K562 (cell line): ENCODE measurements at regions not wholly inside any gene's neighbourhood (a gene's known extent, or its start where the extent isn't known, plus 50 kb on each side); places are given as distances from the start of the nearest gene placed in this dataset.

ENCODE experiments used
- ATAC-seq: fragments of 200-7000 bp; cut with Tn5 transposase; 3 replicates; pipeline ENCODE4 v1.9.1; 2020; ENCODE audit warnings: moderate library complexity
- BruUV-seq: library from RNA; stranded (reverse); fragments of 400-500 nt; replicated peaks from 2 replicates; lab custom pipeline; 2021; lab: Mats Ljungman, UMichigan
- CTCF ChIA-PET: fragments of 300-600 bp; formaldehyde crosslinking; extraction: SDS; loops from one replicate; lab custom pipeline; 2021; ENCODE audit warnings: low intra/inter-chr PET ratio; lab: Yijun Ruan, JAX
- POLR2A ChIA-PET: fragments of 300-600, 350-650 bp; sonication (Branson Sonifier 250); formaldehyde crosslinking; extraction: SDS; loops from one replicate; lab custom pipeline; 2021; ENCODE audit warnings: antibody characterized with exemption, inconsistent platforms; lab: Yijun Ruan, JAX
- DNase-seq, 4 experiments: peaks; one replicate each; pipeline versions ENCODE4 v3.0.0 to v3.0.0-alpha.2; 2011 to 2018; ENCODE audit warnings: low spot score in 3 of 4, mixed read lengths in 3 of 4; ENCODE audit errors: extremely low read depth in 1 of 4
- FAIRE-seq: peaks from 2 replicates; lab custom pipeline; 2011; peaks lifted over from hg19 to GRCh38; lab: Jason Lieb, UNC
- H2AFZ ChIP-seq: 2 replicates; pipeline ENCODE4 v1.6.0; 2011; ENCODE audit warnings: low read depth, low read length, control low read depth, inconsistent platforms
- H3K27ac ChIP-seq: fragments of 200-600 bp; 3 replicates; pipeline ENCODE4 v1.8.0; 2011; ENCODE audit warnings: low read depth, mild to moderate bottlenecking, control low read depth, inconsistent platforms, low read length, moderate library complexity, mixed read lengths; ENCODE audit errors: extremely low read depth
- H3K27me3 ChIP-seq, 2 experiments: fragments of 300-600 bp in 1 of 2; 2 replicates in 1 of 2; 3 replicates in 1 of 2; pipeline versions ENCODE4 v1.6.0 to v1.8.0; 2011; ENCODE audit warnings: inconsistent platforms in 2 of 2, low read length in 2 of 2, mild to moderate bottlenecking in 1 of 2, mixed read lengths in 1 of 2, moderate library complexity in 1 of 2; ENCODE audit not compliant: control insufficient read depth in 2 of 2, insufficient read depth in 2 of 2
- H3K36me3 ChIP-seq: fragments of 300-600 bp; 3 replicates; pipeline ENCODE4 v1.8.0; 2011; ENCODE audit warnings: mild to moderate bottlenecking, low read length, inconsistent platforms; ENCODE audit not compliant: control insufficient read depth, insufficient read depth
- H3K4me1 ChIP-seq, 2 experiments: fragments of 200-600 bp in 1 of 2; replicated peaks in 1 of 2; 2 replicates in 1 of 2; 3 replicates in 1 of 2; pipeline versions ENCODE4 v1.5.1 to v1.8.0; 2011; ENCODE audit warnings: inconsistent platforms in 2 of 2, low read length in 2 of 2, mild to moderate bottlenecking in 1 of 2, mixed read lengths in 1 of 2, moderate library complexity in 1 of 2; ENCODE audit not compliant: control insufficient read depth in 2 of 2, insufficient read depth in 2 of 2
- H3K4me2 ChIP-seq: 2 replicates; pipeline ENCODE4 v1.6.1; 2011; ENCODE audit warnings: low read length, control low read depth, inconsistent platforms, mixed read lengths; ENCODE audit not compliant: insufficient read depth
- H3K4me3 ChIP-seq: fragments of 200-600 bp; sonication (generic), shearing (Covaris generic); 2 replicates; pipeline ENCODE4 v1.5.1; 2016; ENCODE audit warnings: control low read depth, inconsistent platforms
- H3K79me2 ChIP-seq: fragments of 200-600 bp; 3 replicates; pipeline ENCODE4 v1.8.0; 2011; ENCODE audit warnings: low read length, inconsistent platforms; ENCODE audit not compliant: control insufficient read depth, insufficient read depth
- H3K9ac ChIP-seq, 2 experiments: 2 replicates each; pipeline versions ENCODE4 v1.6.0 to v1.6.1; 2011; ENCODE audit warnings: low read depth in 2 of 2, low read length in 2 of 2, control low read depth in 1 of 2, inconsistent platforms in 1 of 2, mild to moderate bottlenecking in 1 of 2, mixed read lengths in 1 of 2; ENCODE audit not compliant: insufficient read depth in 1 of 2
- H3K9me1 ChIP-seq: one replicate; pipeline ENCODE4 v1.6.0; 2011; ENCODE audit warnings: inconsistent platforms, mild to moderate bottlenecking, low read length, moderate library complexity; ENCODE audit not compliant: control insufficient read depth, insufficient read depth
- H3K9me3 ChIP-seq: replicated peaks from 2 replicates; pipeline ENCODE4 v1.5.1; 2011; ENCODE audit warnings: low read depth, low read length, inconsistent platforms; ENCODE audit not compliant: control insufficient read depth, insufficient read depth
- H4K20me1 ChIP-seq: replicated peaks from 2 replicates; pipeline ENCODE4 v1.6.1; 2011; ENCODE audit warnings: low read length, inconsistent platforms, mixed read lengths; ENCODE audit not compliant: control insufficient read depth, insufficient read depth
- ELK1 ChIP-seq: sonication (generic); formaldehyde crosslinking; IDR thresholded peaks from 2 replicates; pipeline ENCODE4 v1.8.1; 2022; ENCODE audit warnings: missing genetic modification reagents
- MNT ChIP-seq, 2 experiments: fragments of 450-650 bp; conservative IDR thresholded peaks; 2 replicates each; pipeline ENCODE4 v1.6.1; 2017; ENCODE audit warnings: mild to moderate bottlenecking in 2 of 2, moderate library complexity in 2 of 2
- PHB2 ChIP-seq: fragments of 450-650 bp; IDR thresholded peaks from 2 replicates; pipeline ENCODE4 v1.6.1; 2017; ENCODE audit warnings: low read depth
- POLR2B ChIP-seq: fragments of 450-650 bp; IDR thresholded peaks from 2 replicates; pipeline ENCODE4 v1.6.1; 2018; ENCODE audit warnings: low read depth; ENCODE audit not compliant: partially characterized antibody
- PPARD ChIP-seq: fragments of 250-450 bp; sonication (Bioruptor Pico); IDR thresholded peaks from 2 replicates; pipeline ENCODE4 v1.8.0; 2022; ENCODE audit warnings: inconsistent platforms, mild to moderate bottlenecking, moderate library complexity
- SLC30A9 ChIP-seq: fragments of 250-450 bp; sonication (Bioruptor Pico); IDR thresholded peaks from 2 replicates; pipeline ENCODE4 v1.8.0; 2022; ENCODE audit warnings: mild to moderate bottlenecking, moderate library complexity
- ZFP91 ChIP-seq: sonication (generic); formaldehyde crosslinking; IDR thresholded peaks from 2 replicates; pipeline ENCODE4 v1.8.0; 2022; ENCODE audit warnings: mild to moderate bottlenecking, missing genetic modification reagents
- ZNF133 ChIP-seq: fragments of 250-450 bp; sonication (Bioruptor Pico); IDR thresholded peaks from 2 replicates; pipeline ENCODE4 v1.4.0; 2020; ENCODE audit warnings: mild to moderate bottlenecking
- WGBS: fragments of 100-300 bp; shearing (Covaris generic); methylation state at CpG from one replicate; pipeline ENCODE4 v1.1.6; 2016; ENCODE audit warnings: low coverage, mixed read lengths; ENCODE audit not compliant: insufficient coverage; ENCODE audit errors: missing lambda C conversion rate; 5-methylcytosine and 5-hydroxymethylcytosine counted together
- in situ Hi-C: fragments of 300-500 bp; cut with MboI; formaldehyde crosslinking; loops from 4 replicates; pipeline ENCODE4 v1.15.0; 2018; ENCODE audit warnings: inconsistent platforms, mixed read lengths
- intact Hi-C: fragments of 100-400 bp; cut with micrococcal nuclease; formaldehyde crosslinking; loops from 2 replicates; pipeline ENCODE4 v1.14.2; 2022

GRCh38 chr4:35614120-35614519 lies 630.2 kb downstream of the ARAP2 start (continued):
- TF ChIP-seq ELK1 (CRISPR knock-in tag) (no peak), SLC30A9 (no peak)

GRCh38 chr4:35639929-35640328 lies 604.4 kb downstream of the ARAP2 start:
- POLR2A ChIA-PET: no interaction called here
- DNase-seq: no peak
- BruUV-seq: no TSS peak

More at GRCh38 chr4:35639929-35640328, 604.4 kb downstream of the ARAP2 start:
- H3K36me3 ChIP-seq: no peaks in the 10 kb centered on the region
- CTCF ChIA-PET: no interaction called here
- no peak overlapping the region for H3K4me2 ChIP-seq
- intact Hi-C loops (no loop called here), in situ Hi-C loops (no loop called here)
- no peaks in the 10 kb centered on the region for H3K27me3 ChIP-seq
- FAIRE-seq: no peak
- no peak overlapping the region for H2AFZ ChIP-seq
- ATAC-seq: no peak
- TF ChIP-seq MNT (conservative IDR thresholded peaks at IDR 0.05) (no peak), ZNF133 (CRISPR knock-in tag) (no peak), POLR2B (no peak), ZFP91 (CRISPR knock-in tag) (no peak), PHB2 (no peak), ELK1 (CRISPR knock-in tag) (no peak), PPARD (no peak)
- H3K27ac ChIP-seq: no peak overlapping the region
- H4K20me1 ChIP-seq: no peaks in the 10 kb centered on the region
- H3K79me2 ChIP-seq: no peaks in the 10 kb centered on the region
- no peaks in the 10 kb centered on the region for H3K9me3 ChIP-seq
- WGBS: 0% methylated on average over 3 of the region's 3 CpGs
- no peaks in the 10 kb centered on the region for H3K9me1 ChIP-seq
- H3K9ac ChIP-seq: no peak overlapping the region
- H3K4me1 ChIP-seq: no peaks in the 10 kb centered on the region
- H3K4me3 ChIP-seq: no peak overlapping the region
